SK-N-SH (cell line): ENCODE measurements at regions not wholly inside any gene's neighbourhood (a gene's known extent, or its start where the extent isn't known, plus 50 kb on each side); places are given as distances from the start of the nearest gene placed in this dataset.

Source experiments
- CTCF ChIA-PET: fragments of 300-600, 350-600 bp; formaldehyde crosslinking; extraction: SDS; loops from one replicate; lab custom pipeline; 2021; lab: Yijun Ruan, JAX
- POLR2A ChIA-PET: fragments of 350-600 bp; sonication (Branson Sonifier 250); formaldehyde crosslinking; extraction: SDS; loops from one replicate; lab custom pipeline; 2020; ENCODE audit warnings: antibody characterized with exemption, inconsistent platforms; lab: Yijun Ruan, JAX
- DNase-seq: peaks from one replicate; pipeline ENCODE4 v3.0.0; 2012
- H2AFZ ChIP-seq: fragments of 200-600 bp; sonication (generic); 2 replicates; pipeline ENCODE4 v1.8.1; 2016; ENCODE audit warnings: antibody characterized with exemption, mild to moderate bottlenecking, low read depth
- H3F3A ChIP-seq: fragments of 200-600 bp; sonication (generic); replicated peaks from 2 replicates; pipeline ENCODE3; 2016; ENCODE audit warnings: antibody characterized with exemption, mild to moderate bottlenecking; ENCODE audit not compliant: insufficient read depth
- H3K27ac ChIP-seq, 2 experiments: fragments of 200-500 bp in 1 of 2; fragments of 200-600 bp in 1 of 2; sonication (Bioruptor generic) in 1 of 2; sonication (generic), shearing (Covaris generic) in 1 of 2; 2 replicates each; pipeline versions ENCODE4 v1.5.1 to v1.6.1; 2014 to 2016; ENCODE audit warnings: low read depth in 2 of 2, inconsistent platforms in 1 of 2, low read length in 1 of 2, mild to moderate bottlenecking in 1 of 2, mixed read lengths in 1 of 2
- H3K27me3 ChIP-seq: fragments of 200-600 bp; sonication (generic), shearing (Covaris generic); 2 replicates; pipeline ENCODE4 v1.6.1; 2016; ENCODE audit warnings: mixed run types; ENCODE audit not compliant: insufficient read depth
- H3K36me3 ChIP-seq, 2 experiments: fragments of 200-500 bp in 1 of 2; fragments of 200-600 bp in 1 of 2; sonication (Bioruptor generic) in 1 of 2; sonication (generic) in 1 of 2; replicated peaks in 1 of 2; 2 replicates each; pipeline versions ENCODE3 to v1.5.1; 2014 to 2016; ENCODE audit warnings: low read length in 1 of 2, mild to moderate bottlenecking in 1 of 2; ENCODE audit not compliant: insufficient read depth in 2 of 2, control insufficient read depth in 1 of 2
- H3K4me1 ChIP-seq, 2 experiments: fragments of 200-500 bp in 1 of 2; fragments of 200-600 bp in 1 of 2; sonication (Bioruptor generic) in 1 of 2; sonication (generic), shearing (Covaris generic) in 1 of 2; 2 replicates each; pipeline versions ENCODE4 v1.5.1 to v1.6.1; 2014 to 2016; ENCODE audit warnings: low read depth in 1 of 2, low read length in 1 of 2, mixed run types in 1 of 2; ENCODE audit not compliant: insufficient read depth in 2 of 2, control insufficient read depth in 1 of 2
- H3K4me2 ChIP-seq: fragments of 200-600 bp; sonication (generic), shearing (Covaris generic); 2 replicates; pipeline ENCODE4 v1.6.1; 2017; ENCODE audit warnings: mixed run types
- H3K4me3 ChIP-seq, 2 experiments: fragments of 200-500 bp in 1 of 2; fragments of 200-600 bp in 1 of 2; sonication (Bioruptor generic) in 1 of 2; sonication (generic), shearing (Covaris generic) in 1 of 2; 2 replicates each; pipeline versions ENCODE4 v1.5.1 to v1.8.1; 2014 to 2016; ENCODE audit warnings: low read depth in 2 of 2, inconsistent platforms in 1 of 2, low read length in 1 of 2, mild to moderate bottlenecking in 1 of 2, mixed read lengths in 1 of 2, moderate library complexity in 1 of 2
- H3K79me2 ChIP-seq: fragments of 200-600 bp; sonication (generic); 2 replicates; pipeline ENCODE4 v1.8.1; 2017; ENCODE audit warnings: mild to moderate bottlenecking; ENCODE audit not compliant: insufficient read depth
- H3K9ac ChIP-seq: fragments of 200-600 bp; sonication (generic); 2 replicates; pipeline ENCODE4 v1.6.1; 2017; ENCODE audit warnings: mixed run types
- H3K9me2 ChIP-seq: fragments of 200-600 bp; sonication (generic); 2 replicates; pipeline ENCODE4 v1.6.1; 2017; ENCODE audit warnings: mixed run types
- H3K9me3 ChIP-seq: fragments of 200-600 bp; sonication (generic); 2 replicates; pipeline ENCODE4 v1.6.1; 2017; ENCODE audit warnings: mixed run types, mild to moderate bottlenecking, moderate library complexity
- H4K20me1 ChIP-seq: fragments of 200-600 bp; sonication (generic); 2 replicates; pipeline ENCODE4 v1.6.1; 2017; ENCODE audit warnings: mild to moderate bottlenecking, mixed run types; ENCODE audit not compliant: insufficient read depth
- ELF1 ChIP-seq: IDR thresholded peaks from 2 replicates; pipeline ENCODE4 v1.4.0; 2012
- EP300 ChIP-seq, 2 experiments: IDR thresholded peaks; 2 replicates each; pipeline versions ENCODE4 v1.4.0 to v1.6.1; 2012; ENCODE audit warnings: borderline replicate concordance in 1 of 2, low read depth in 1 of 2, low read length in 1 of 2
- EZH2phosphoT487 ChIP-seq: fragments of 200-600 bp; sonication (generic); IDR thresholded peaks from 2 replicates; pipeline ENCODE4 v1.6.1; 2017; ENCODE audit warnings: low read depth, mixed run types, mild to moderate bottlenecking, antibody characterized with exemption, moderate library complexity, borderline replicate concordance
- FOSL2 ChIP-seq: IDR thresholded peaks from 2 replicates; pipeline ENCODE4 v1.4.0; 2012; ENCODE audit warnings: low read depth, mild to moderate bottlenecking, moderate library complexity, borderline replicate concordance
- FOXM1 ChIP-seq: IDR thresholded peaks from 2 replicates; pipeline ENCODE4 v1.4.0; 2012; ENCODE audit warnings: low read depth, mild to moderate bottlenecking
- GATA2 ChIP-seq: sonication (generic); formaldehyde crosslinking; IDR thresholded peaks from 2 replicates; pipeline ENCODE4 v1.5.0; 2020; ENCODE audit warnings: mild to moderate bottlenecking, missing genetic modification reagents
- JUND ChIP-seq: IDR thresholded peaks from 2 replicates; pipeline ENCODE4 v1.4.0; 2012
- MXI1 ChIP-seq: IDR thresholded peaks from 2 replicates; pipeline ENCODE4 v1.6.1; 2012; ENCODE audit warnings: mild to moderate bottlenecking, low read depth, low read length, improper control_type of control experiment
- NFIC ChIP-seq: IDR thresholded peaks from 2 replicates; pipeline ENCODE4 v1.4.0; 2012; ENCODE audit warnings: borderline replicate concordance
- POLR2AphosphoS5 ChIP-seq: IDR thresholded peaks from 2 replicates; pipeline ENCODE4 v1.6.1; 2012; ENCODE audit warnings: low read depth, low read length
- RAD21 ChIP-seq: IDR thresholded peaks from 2 replicates; pipeline ENCODE4 v1.6.1; 2012; ENCODE audit warnings: mild to moderate bottlenecking, low read length
- RFX5 ChIP-seq: IDR thresholded peaks from 2 replicates; pipeline ENCODE4 v1.6.1; 2012; ENCODE audit warnings: mild to moderate bottlenecking, improper control_type of control experiment, low read length
- SMC3 ChIP-seq: IDR thresholded peaks from 2 replicates; pipeline ENCODE4 v1.6.1; 2012; ENCODE audit warnings: low read depth, low read length, improper control_type of control experiment
- TAF1 ChIP-seq: IDR thresholded peaks from 2 replicates; pipeline ENCODE4 v1.6.1; 2012; ENCODE audit warnings: low read depth, mild to moderate bottlenecking, low read length, moderate library complexity, borderline replicate concordance
- TCF12 ChIP-seq: IDR thresholded peaks from 2 replicates; pipeline ENCODE4 v1.4.0; 2012
- YY1 ChIP-seq: IDR thresholded peaks from 2 replicates; pipeline ENCODE4 v1.4.0; 2012; ENCODE audit warnings: low read depth, mild to moderate bottlenecking
- WGBS: methylation state at CpG from one replicate; pipeline ENCODE4 v1.1.6; 2017; ENCODE audit warnings: low lambda C conversion rate; 5-methylcytosine and 5-hydroxymethylcytosine counted together
- TF ChIP-seq, protein P1 (sequence below): IDR thresholded peaks from 2 replicates; pipeline ENCODE4 v1.6.1; 2012; ENCODE audit warnings: mild to moderate bottlenecking, low read depth, low read length, moderate library complexity
- TF ChIP-seq, protein P2 (sequence below): IDR thresholded peaks from 2 replicates; pipeline ENCODE4 v1.4.0; 2012; ENCODE audit warnings: low read depth, borderline replicate concordance
- TF ChIP-seq, protein P3 (sequence below): IDR thresholded peaks from 2 replicates; pipeline ENCODE4; 2012
- TF ChIP-seq, protein P4 (sequence below): fragments of 150-350 bp; IDR thresholded peaks from 2 replicates; pipeline ENCODE4 v1.6.1; 2017; ENCODE audit warnings: antibody characterized with exemption, low read length, low read depth, borderline replicate concordance

DNA sequence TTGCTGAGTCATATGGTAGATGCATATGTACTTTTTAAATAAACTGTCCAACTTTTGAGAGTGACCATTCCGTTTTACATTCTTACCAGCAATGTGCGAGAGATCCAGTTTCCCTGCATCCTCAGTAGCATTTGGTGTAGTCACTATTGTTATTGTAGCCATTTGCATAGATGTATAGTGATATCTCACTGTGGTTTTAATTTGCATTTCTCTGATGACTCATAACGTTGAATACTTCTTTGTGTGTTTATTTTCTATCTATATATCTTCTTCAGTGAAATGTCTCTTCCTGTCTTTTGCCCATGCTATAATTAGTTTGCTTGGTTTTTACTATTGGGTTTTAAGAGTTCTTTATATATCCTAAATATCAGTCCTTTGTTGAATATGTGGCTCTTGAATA, 255.7 kb upstream of the GRM7 start:
- H4K20me1 ChIP-seq = no peaks in the 10 kb centered on the region
- TF ChIP-seq RAD21 (no peak), FOSL2 (no peak), EZH2phosphoT487 (no peak), SMC3 (no peak), GATA2 (CRISPR knock-in tag) (no peak), YY1 (no peak), TCF12 (no peak), TAF1 (no peak), EP300 (IDR thresholded peaks at IDR 0.05; ENCODE audit: borderline replicate concordance in 1 of 2, low read depth in 1 of 2, low read length in 1 of 2) (no peak), POLR2AphosphoS5 (no peak), MXI1 (no peak), ELF1 (no peak), NFIC (no peak), JUND (no peak), RFX5 (no peak), FOXM1 (no peak)
- TF ChIP-seq, protein P1, sequence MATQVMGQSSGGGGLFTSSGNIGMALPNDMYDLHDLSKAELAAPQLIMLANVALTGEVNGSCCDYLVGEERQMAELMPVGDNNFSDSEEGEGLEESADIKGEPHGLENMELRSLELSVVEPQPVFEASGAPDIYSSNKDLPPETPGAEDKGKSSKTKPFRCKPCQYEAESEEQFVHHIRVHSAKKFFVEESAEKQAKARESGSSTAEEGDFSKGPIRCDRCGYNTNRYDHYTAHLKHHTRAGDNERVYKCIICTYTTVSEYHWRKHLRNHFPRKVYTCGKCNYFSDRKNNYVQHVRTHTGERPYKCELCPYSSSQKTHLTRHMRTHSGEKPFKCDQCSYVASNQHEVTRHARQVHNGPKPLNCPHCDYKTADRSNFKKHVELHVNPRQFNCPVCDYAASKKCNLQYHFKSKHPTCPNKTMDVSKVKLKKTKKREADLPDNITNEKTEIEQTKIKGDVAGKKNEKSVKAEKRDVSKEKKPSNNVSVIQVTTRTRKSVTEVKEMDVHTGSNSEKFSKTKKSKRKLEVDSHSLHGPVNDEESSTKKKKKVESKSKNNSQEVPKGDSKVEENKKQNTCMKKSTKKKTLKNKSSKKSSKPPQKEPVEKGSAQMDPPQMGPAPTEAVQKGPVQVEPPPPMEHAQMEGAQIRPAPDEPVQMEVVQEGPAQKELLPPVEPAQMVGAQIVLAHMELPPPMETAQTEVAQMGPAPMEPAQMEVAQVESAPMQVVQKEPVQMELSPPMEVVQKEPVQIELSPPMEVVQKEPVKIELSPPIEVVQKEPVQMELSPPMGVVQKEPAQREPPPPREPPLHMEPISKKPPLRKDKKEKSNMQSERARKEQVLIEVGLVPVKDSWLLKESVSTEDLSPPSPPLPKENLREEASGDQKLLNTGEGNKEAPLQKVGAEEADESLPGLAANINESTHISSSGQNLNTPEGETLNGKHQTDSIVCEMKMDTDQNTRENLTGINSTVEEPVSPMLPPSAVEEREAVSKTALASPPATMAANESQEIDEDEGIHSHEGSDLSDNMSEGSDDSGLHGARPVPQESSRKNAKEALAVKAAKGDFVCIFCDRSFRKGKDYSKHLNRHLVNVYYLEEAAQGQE = no peak
- TF ChIP-seq, protein P2, sequence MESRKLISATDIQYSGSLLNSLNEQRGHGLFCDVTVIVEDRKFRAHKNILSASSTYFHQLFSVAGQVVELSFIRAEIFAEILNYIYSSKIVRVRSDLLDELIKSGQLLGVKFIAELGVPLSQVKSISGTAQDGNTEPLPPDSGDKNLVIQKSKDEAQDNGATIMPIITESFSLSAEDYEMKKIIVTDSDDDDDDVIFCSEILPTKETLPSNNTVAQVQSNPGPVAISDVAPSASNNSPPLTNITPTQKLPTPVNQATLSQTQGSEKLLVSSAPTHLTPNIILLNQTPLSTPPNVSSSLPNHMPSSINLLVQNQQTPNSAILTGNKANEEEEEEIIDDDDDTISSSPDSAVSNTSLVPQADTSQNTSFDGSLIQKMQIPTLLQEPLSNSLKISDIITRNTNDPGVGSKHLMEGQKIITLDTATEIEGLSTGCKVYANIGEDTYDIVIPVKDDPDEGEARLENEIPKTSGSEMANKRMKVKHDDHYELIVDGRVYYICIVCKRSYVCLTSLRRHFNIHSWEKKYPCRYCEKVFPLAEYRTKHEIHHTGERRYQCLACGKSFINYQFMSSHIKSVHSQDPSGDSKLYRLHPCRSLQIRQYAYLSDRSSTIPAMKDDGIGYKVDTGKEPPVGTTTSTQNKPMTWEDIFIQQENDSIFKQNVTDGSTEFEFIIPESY = no peak
- TF ChIP-seq, protein P3, sequence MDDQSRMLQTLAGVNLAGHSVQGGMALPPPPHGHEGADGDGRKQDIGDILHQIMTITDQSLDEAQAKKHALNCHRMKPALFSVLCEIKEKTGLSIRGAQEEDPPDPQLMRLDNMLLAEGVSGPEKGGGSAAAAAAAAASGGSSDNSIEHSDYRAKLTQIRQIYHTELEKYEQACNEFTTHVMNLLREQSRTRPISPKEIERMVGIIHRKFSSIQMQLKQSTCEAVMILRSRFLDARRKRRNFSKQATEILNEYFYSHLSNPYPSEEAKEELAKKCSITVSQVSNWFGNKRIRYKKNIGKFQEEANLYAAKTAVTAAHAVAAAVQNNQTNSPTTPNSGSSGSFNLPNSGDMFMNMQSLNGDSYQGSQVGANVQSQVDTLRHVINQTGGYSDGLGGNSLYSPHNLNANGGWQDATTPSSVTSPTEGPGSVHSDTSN = no peak
- TF ChIP-seq, protein P4, sequence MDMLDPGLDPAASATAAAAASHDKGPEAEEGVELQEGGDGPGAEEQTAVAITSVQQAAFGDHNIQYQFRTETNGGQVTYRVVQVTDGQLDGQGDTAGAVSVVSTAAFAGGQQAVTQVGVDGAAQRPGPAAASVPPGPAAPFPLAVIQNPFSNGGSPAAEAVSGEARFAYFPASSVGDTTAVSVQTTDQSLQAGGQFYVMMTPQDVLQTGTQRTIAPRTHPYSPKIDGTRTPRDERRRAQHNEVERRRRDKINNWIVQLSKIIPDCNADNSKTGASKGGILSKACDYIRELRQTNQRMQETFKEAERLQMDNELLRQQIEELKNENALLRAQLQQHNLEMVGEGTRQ = no peak
- TF ChIP-seq, all 33 proteins: peak for 0
- Histone ChIP-seq H3K27ac (no peak overlapping the region), H2AFZ (no peak overlapping the region), H3K27me3 (no peaks in the 10 kb centered on the region), H3K9me2 (no peaks in the 10 kb centered on the region), H3K9me3 (no peaks in the 10 kb centered on the region; the same call in 1 of the 2 replicates), H3K4me3 (no peak overlapping the region), H3K4me1 (no peaks in the 10 kb centered on the region), H3K79me2 (no peaks in the 10 kb centered on the region), H3K36me3 (no peaks in the 10 kb centered on the region), H3K9ac (no peak overlapping the region), H3K4me2 (no peak overlapping the region), H3F3A (no peaks in the 10 kb centered on the region)
- 9% methylated on average over 3 of the region's 3 CpGs for WGBS
- POLR2A ChIA-PET = no interaction called here
- CTCF ChIA-PET = no interaction called here
- no peak for DNase-seq
